ENCODE measurements at regions not wholly inside any gene's neighbourhood (a gene's known extent, or its start where the extent isn't known, plus 50 kb on each side); places are given as distances from the start of the nearest gene placed in this dataset.

GRCh38 chr5:114988096-114988495, 181.6 kb downstream of the TRIM36 start:
- TF ChIP-seq CTCF (conservative IDR thresholded peaks at IDR 0.05 in 1 of 2, IDR thresholded peaks at IDR 0.05 in 1 of 2; ENCODE audit: extremely low read depth in 1 of 2, insufficient read depth in 1 of 2, low read depth in 1 of 2, low read length in 2 of 2) (no peak), EZH2 (IDR thresholded peaks at IDR 0.05; ENCODE audit: borderline replicate concordance, low read length) (no peak)
